Heart right ventricle (tissue), 16 donors: ENCODE measurements at regions not wholly inside any gene's neighbourhood (a gene's known extent, or its start where the extent isn't known, plus 50 kb on each side); places are given as distances from the start of the nearest gene placed in this dataset.

Experiments
- ATAC-seq, 8 donors: fragments of 200-7000 bp; cut with Tn5 transposase; one replicate each; pipeline ENCODE4 v1.9.1; 2020; ENCODE audit warnings: mild to moderate bottlenecking in 8 of 8, moderate library complexity in 8 of 8, moderate number of reproducible peaks in 1 of 8
- DNase-seq, 2 donors: peaks; one replicate each; pipeline ENCODE4 v3.0.0-alpha.2; 2020
- H3K27ac ChIP-seq, 10 donors: fragments of 200-600 bp; sonication (generic) in 2 of 10; one replicate each; pipeline versions ENCODE4 v1.5.0 to v1.8.0; 2020 to 2022; ENCODE audit warnings: mild to moderate bottlenecking in 3 of 10
- H3K27me3 ChIP-seq, 7 donors: fragments of 200-600 bp; one replicate each; pipeline ENCODE4 v1.8.0; 2021 to 2022; ENCODE audit warnings: mild to moderate bottlenecking in 2 of 7
- H3K36me3 ChIP-seq, 9 donors: fragments of 200-600 bp; sonication (generic) in 1 of 9; one replicate each; pipeline versions ENCODE4 v1.5.0 to v1.8.0; 2020 to 2022; ENCODE audit warnings: mild to moderate bottlenecking in 2 of 9
- H3K4me1 ChIP-seq, 9 donors: fragments of 200-600 bp; sonication (generic) in 1 of 9; one replicate each; pipeline versions ENCODE4 v1.5.0 to v1.8.0; 2020 to 2022; ENCODE audit warnings: mild to moderate bottlenecking in 4 of 9
- H3K4me3 ChIP-seq, 10 donors: fragments of 200-600 bp; sonication (generic) in 2 of 10; one replicate each; pipeline versions ENCODE4 v1.5.0 to v1.8.0; 2020 to 2022; ENCODE audit warnings: mild to moderate bottlenecking in 7 of 10, moderate library complexity in 2 of 10
- H3K9me3 ChIP-seq, 11 donors: fragments of 200-600 bp in 10 of 11; sonication (generic) in 2 of 11; one replicate each; pipeline versions ENCODE4 v1.5.0 to v1.8.0; 2013 to 2022; ENCODE audit warnings: mild to moderate bottlenecking in 2 of 11, control low read depth in 1 of 11, moderate library complexity in 1 of 11
- CTCF ChIP-seq, 9 donors: fragments of 200-600 bp; sonication (generic) in 2 of 9; IDR thresholded peaks; one replicate each; pipeline versions ENCODE4 v1.5.0 to v1.8.0; 2021 to 2022; ENCODE audit warnings: antibody characterized with exemption in 9 of 9, mild to moderate bottlenecking in 5 of 9, moderate library complexity in 1 of 9
- WGBS, 2 donors: extraction: QIAGEN DNeasy Blood & Tissue Kit; methylation state at CpG; one replicate each; pipeline ENCODE4 v1.1.7; 2013; ENCODE audit warnings: inconsistent platforms in 1 of 2; 5-methylcytosine and 5-hydroxymethylcytosine counted together
- intact Hi-C, 10 donors: fragments of 100-400 bp; cut with DNase I; formaldehyde crosslinking; loops; one replicate each; pipeline versions ENCODE4 v1.11.1 to v1.14.2; 2022
- donor health status: Arrhythmogenic right ventricular cardiomyopathy.
- donor health status: ischemic (EF 13 %, LVEDD 7.1; RV severe dilation, severe dysfunction).
- donor health status: healthy with polysubstance abuse.
- donor health status: DM: no; HTN: yes; CAD: no.
- donor health status: DM: no; HTN: no; CAD: no.
- donor health status: ischemic (EF 25% LVEDD 6.9; RV normal size, moderate dysfunction).
- donor health status: ischemic (EF 25% LVEDD 5.7; RV mildly dilated, moderate dysfunction).
- donor health status: healthy.
- donor health status: DM: yes; HTN: yes; CAD: no.
- donor health status: Ischemic cardiomyopathy.
- donor health status: ischemic (EF 35%, LVEDD 5.7; RV mildly dilated, moderate dysfunction).
- donor health status: nonischemic (EF 11% LVEDD 7.7; RV severe dilation, severe dysfunction).
- donor health status: DM: yes; HTN: yes; CAD: no.
- donor health status: PGD.
- donor health status: ischemic (EF 29% LVEDD 5.4; RV normal size, mild dysfunction).
- donor health status: nonischemic (EF 23%, LVEDD 6.1; RV moderate dilation, normal function).

GRCh38 chr6:117074672-117075071, 190.7 kb upstream of the VGLL2 start:
- Histone ChIP-seq H3K4me3 (no peak overlapping the region), H3K4me1 (peaks cover 0 to 9% (median 0%) of the 10 kb centered on the region in 9 donors), H3K36me3 (no peaks in the 10 kb centered on the region), H3K27me3 (no peaks in the 10 kb centered on the region), H3K27ac (no peak overlapping the region), H3K9me3 (no peaks in the 10 kb centered on the region)
- DNase-seq (peak in 1 of 2 donors; percentile 5), ATAC-seq (peak in 2 of 8 donors; percentile 61 to 63)
- 8 to 13% methylated on average over 5 of the region's 5 CpGs for WGBS, 2 donors
- TF ChIP-seq CTCF (IDR thresholded peaks at IDR 0.05), result no peak
- intact Hi-C loops, result no loop called here

GRCh38 chr6:117075218-117075617, 190.1 kb upstream of the VGLL2 start:
- WGBS, 2 donors, result 51 to 53% methylated on average over 5 of the region's 5 CpGs
- Histone ChIP-seq H3K27me3 (no peaks in the 10 kb centered on the region), H3K4me1 (peaks cover 0 to 9% (median 0%) of the 10 kb centered on the region in 9 donors), H3K27ac (no peak overlapping the region), H3K36me3 (no peaks in the 10 kb centered on the region), H3K9me3 (no peaks in the 10 kb centered on the region), H3K4me3 (no peak overlapping the region)
- intact Hi-C loops, result no loop called here
- TF ChIP-seq CTCF (IDR thresholded peaks at IDR 0.05), result no peak
- DNase-seq, result no peak
- no peak for ATAC-seq

GRCh38 chr6:117076076-117076475, 189.3 kb upstream of the VGLL2 start:
- 23 to 33% methylated on average over 3 of the region's 3 CpGs for WGBS, 2 donors
- Histone ChIP-seq H3K36me3 (no peaks in the 10 kb centered on the region), H3K27me3 (no peaks in the 10 kb centered on the region), H3K4me1 (peaks cover 0 to 9% (median 0%) of the 10 kb centered on the region in 9 donors), H3K4me3 (no peak overlapping the region), H3K9me3 (no peaks in the 10 kb centered on the region), H3K27ac (no peak overlapping the region)
- no peak for TF ChIP-seq CTCF (IDR thresholded peaks at IDR 0.05)
- intact Hi-C loops, result no loop called here
- DNase-seq (no peak), ATAC-seq (no peak)

GRCh38 chr6:117077300-117077699, 188.1 kb upstream of the VGLL2 start:
- TF ChIP-seq CTCF (IDR thresholded peaks at IDR 0.05), result no peak
- Histone ChIP-seq H3K36me3 (no peaks in the 10 kb centered on the region), H3K4me3 (no peak overlapping the region), H3K27ac (no peak overlapping the region), H3K9me3 (peaks cover 0 to 7% (median 0%) of the 10 kb centered on the region in 11 donors), H3K4me1 (peaks cover 0 to 9% (median 0%) of the 10 kb centered on the region in 9 donors), H3K27me3 (no peaks in the 10 kb centered on the region)
- ATAC-seq (no peak), DNase-seq (no peak)
- intact Hi-C loops, result no loop called here
- 79 to 80% methylated on average over 4 of the region's 4 CpGs for WGBS, 2 donors
